SK-N-SH (cell line): ENCODE measurements at regions not wholly inside any gene's neighbourhood (a gene's known extent, or its start where the extent isn't known, plus 50 kb on each side); places are given as distances from the start of the nearest gene placed in this dataset.

Source experiments
- CTCF ChIA-PET: fragments of 300-600, 350-600 bp; formaldehyde crosslinking; extraction: SDS; loops from one replicate; lab custom pipeline; 2021; lab: Yijun Ruan, JAX
- POLR2A ChIA-PET: fragments of 350-600 bp; sonication (Branson Sonifier 250); formaldehyde crosslinking; extraction: SDS; loops from one replicate; lab custom pipeline; 2020; ENCODE audit warnings: antibody characterized with exemption, inconsistent platforms; lab: Yijun Ruan, JAX
- DNase-seq: peaks from one replicate; pipeline ENCODE4 v3.0.0; 2012
- H2AFZ ChIP-seq: fragments of 200-600 bp; sonication (generic); 2 replicates; pipeline ENCODE4 v1.8.1; 2016; ENCODE audit warnings: antibody characterized with exemption, mild to moderate bottlenecking, low read depth
- H3F3A ChIP-seq: fragments of 200-600 bp; sonication (generic); replicated peaks from 2 replicates; pipeline ENCODE3; 2016; ENCODE audit warnings: antibody characterized with exemption, mild to moderate bottlenecking; ENCODE audit not compliant: insufficient read depth
- H3K27ac ChIP-seq, 2 experiments: fragments of 200-500 bp in 1 of 2; fragments of 200-600 bp in 1 of 2; sonication (Bioruptor generic) in 1 of 2; sonication (generic), shearing (Covaris generic) in 1 of 2; 2 replicates each; pipeline versions ENCODE4 v1.5.1 to v1.6.1; 2014 to 2016; ENCODE audit warnings: low read depth in 2 of 2, inconsistent platforms in 1 of 2, low read length in 1 of 2, mild to moderate bottlenecking in 1 of 2, mixed read lengths in 1 of 2
- H3K27me3 ChIP-seq: fragments of 200-600 bp; sonication (generic), shearing (Covaris generic); 2 replicates; pipeline ENCODE4 v1.6.1; 2016; ENCODE audit warnings: mixed run types; ENCODE audit not compliant: insufficient read depth
- H3K36me3 ChIP-seq, 2 experiments: fragments of 200-500 bp in 1 of 2; fragments of 200-600 bp in 1 of 2; sonication (Bioruptor generic) in 1 of 2; sonication (generic) in 1 of 2; replicated peaks in 1 of 2; 2 replicates each; pipeline versions ENCODE3 to v1.5.1; 2014 to 2016; ENCODE audit warnings: low read length in 1 of 2, mild to moderate bottlenecking in 1 of 2; ENCODE audit not compliant: insufficient read depth in 2 of 2, control insufficient read depth in 1 of 2
- H3K4me1 ChIP-seq, 2 experiments: fragments of 200-500 bp in 1 of 2; fragments of 200-600 bp in 1 of 2; sonication (Bioruptor generic) in 1 of 2; sonication (generic), shearing (Covaris generic) in 1 of 2; 2 replicates each; pipeline versions ENCODE4 v1.5.1 to v1.6.1; 2014 to 2016; ENCODE audit warnings: low read depth in 1 of 2, low read length in 1 of 2, mixed run types in 1 of 2; ENCODE audit not compliant: insufficient read depth in 2 of 2, control insufficient read depth in 1 of 2
- H3K4me2 ChIP-seq: fragments of 200-600 bp; sonication (generic), shearing (Covaris generic); 2 replicates; pipeline ENCODE4 v1.6.1; 2017; ENCODE audit warnings: mixed run types
- H3K4me3 ChIP-seq, 2 experiments: fragments of 200-500 bp in 1 of 2; fragments of 200-600 bp in 1 of 2; sonication (Bioruptor generic) in 1 of 2; sonication (generic), shearing (Covaris generic) in 1 of 2; 2 replicates each; pipeline versions ENCODE4 v1.5.1 to v1.8.1; 2014 to 2016; ENCODE audit warnings: low read depth in 2 of 2, inconsistent platforms in 1 of 2, low read length in 1 of 2, mild to moderate bottlenecking in 1 of 2, mixed read lengths in 1 of 2, moderate library complexity in 1 of 2
- H3K79me2 ChIP-seq: fragments of 200-600 bp; sonication (generic); 2 replicates; pipeline ENCODE4 v1.8.1; 2017; ENCODE audit warnings: mild to moderate bottlenecking; ENCODE audit not compliant: insufficient read depth
- H3K9ac ChIP-seq: fragments of 200-600 bp; sonication (generic); 2 replicates; pipeline ENCODE4 v1.6.1; 2017; ENCODE audit warnings: mixed run types
- H3K9me2 ChIP-seq: fragments of 200-600 bp; sonication (generic); 2 replicates; pipeline ENCODE4 v1.6.1; 2017; ENCODE audit warnings: mixed run types
- H3K9me3 ChIP-seq: fragments of 200-600 bp; sonication (generic); 2 replicates; pipeline ENCODE4 v1.6.1; 2017; ENCODE audit warnings: mixed run types, mild to moderate bottlenecking, moderate library complexity
- H4K20me1 ChIP-seq: fragments of 200-600 bp; sonication (generic); 2 replicates; pipeline ENCODE4 v1.6.1; 2017; ENCODE audit warnings: mild to moderate bottlenecking, mixed run types; ENCODE audit not compliant: insufficient read depth
- CHD2 ChIP-seq: fragments of 150-350 bp; IDR thresholded peaks from 2 replicates; pipeline ENCODE4 v1.6.1; 2018; ENCODE audit warnings: low read length; ENCODE audit not compliant: partially characterized antibody
- EZH2phosphoT487 ChIP-seq: fragments of 200-600 bp; sonication (generic); IDR thresholded peaks from 2 replicates; pipeline ENCODE4 v1.6.1; 2017; ENCODE audit warnings: low read depth, mixed run types, mild to moderate bottlenecking, antibody characterized with exemption, moderate library complexity, borderline replicate concordance
- FOSL2 ChIP-seq: IDR thresholded peaks from 2 replicates; pipeline ENCODE4 v1.4.0; 2012; ENCODE audit warnings: low read depth, mild to moderate bottlenecking, moderate library complexity, borderline replicate concordance
- JUND ChIP-seq: IDR thresholded peaks from 2 replicates; pipeline ENCODE4 v1.4.0; 2012
- RAD21 ChIP-seq: IDR thresholded peaks from 2 replicates; pipeline ENCODE4 v1.6.1; 2012; ENCODE audit warnings: mild to moderate bottlenecking, low read length
- RFX5 ChIP-seq: IDR thresholded peaks from 2 replicates; pipeline ENCODE4 v1.6.1; 2012; ENCODE audit warnings: mild to moderate bottlenecking, improper control_type of control experiment, low read length
- RXRA ChIP-seq: IDR thresholded peaks from 2 replicates; pipeline ENCODE4 v1.4.0; 2012; ENCODE audit warnings: low read depth, mild to moderate bottlenecking, borderline replicate concordance
- SMC3 ChIP-seq: IDR thresholded peaks from 2 replicates; pipeline ENCODE4 v1.6.1; 2012; ENCODE audit warnings: low read depth, low read length, improper control_type of control experiment
- TCF12 ChIP-seq: IDR thresholded peaks from 2 replicates; pipeline ENCODE4 v1.4.0; 2012
- WGBS: methylation state at CpG from one replicate; pipeline ENCODE4 v1.1.6; 2017; ENCODE audit warnings: low lambda C conversion rate; 5-methylcytosine and 5-hydroxymethylcytosine counted together
- TF ChIP-seq, protein P1 (sequence below): fragments of 150-350 bp; IDR thresholded peaks from 2 replicates; pipeline ENCODE4 v1.6.1; 2017; ENCODE audit warnings: antibody characterized with exemption, low read length, low read depth, borderline replicate concordance
- TF ChIP-seq, protein P2 (sequence below): IDR thresholded peaks from 2 replicates; pipeline ENCODE4 v1.4.0; 2012; ENCODE audit warnings: low read depth, borderline replicate concordance

DNA sequence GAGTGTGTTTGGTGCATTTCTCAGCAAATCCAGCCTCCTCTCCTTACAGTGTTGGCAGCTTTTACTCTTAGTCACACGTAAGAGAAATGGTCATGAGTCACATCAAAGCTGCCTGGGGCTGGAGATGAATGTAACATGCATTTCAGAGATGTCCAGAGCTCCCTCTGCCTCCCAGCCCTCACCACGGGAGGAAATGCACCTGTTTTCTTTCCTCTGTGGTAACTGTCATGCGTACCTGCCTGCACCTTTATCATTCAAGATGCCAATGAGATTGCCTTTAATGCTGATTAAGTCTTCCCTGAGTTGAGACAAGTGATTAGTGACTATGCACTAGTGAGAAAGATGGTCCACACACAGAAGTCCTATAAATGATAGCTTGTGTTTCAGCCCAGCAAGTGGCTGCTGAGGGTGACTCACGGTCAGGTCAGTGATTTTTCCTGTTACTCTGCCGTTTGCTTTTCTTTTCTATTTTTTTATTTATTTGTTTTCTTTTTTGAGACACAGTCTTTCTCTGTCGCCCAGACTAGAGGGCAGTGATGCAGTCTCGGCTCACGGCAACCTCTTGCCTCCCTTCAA lies 277.3 kb upstream of the FMN2 start (continued):
- TF ChIP-seq CHD2 = peak; percentile 9

DNA sequence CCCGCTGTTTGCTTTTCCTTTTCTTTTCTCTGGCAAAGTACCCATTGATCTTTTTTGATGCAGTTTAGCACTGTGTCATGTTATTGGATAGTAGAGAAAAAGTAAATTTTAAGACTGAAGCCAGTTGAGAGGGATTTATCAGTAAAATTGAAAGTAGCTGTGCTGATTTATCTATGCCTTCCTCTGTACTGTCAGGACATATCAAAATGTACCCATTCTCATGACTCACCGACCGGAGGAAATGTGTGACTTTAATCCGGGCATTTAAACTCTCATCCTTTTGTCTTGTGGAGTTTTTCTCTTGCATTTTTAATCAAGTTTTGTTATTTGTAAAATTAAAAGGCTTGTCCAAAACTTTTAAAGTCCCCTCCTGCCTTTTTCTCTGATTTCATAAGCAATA lies 276.6 kb upstream of the FMN2 start:
- ChIA-PET CTCF (interaction anchor here (0.6 to 1.2 kb wide), 3 partner anchors 20 to 170 kb away, joined by 3 to 4 read pairs (median 3); no protein-coding TSS in a partner anchor), POLR2A (interaction anchor here (1.0 kb wide), 1 partner anchor 83 kb away, joined by 3 read pairs; no protein-coding TSS in a partner anchor)
- H3K27ac ChIP-seq = peak overlapping the region; percentile 29 to 74; a peak in 3 of 4 replicates
- peak overlapping the region; percentile 69 for H3K4me2 ChIP-seq
- H3K9ac ChIP-seq = no peak overlapping the region
- WGBS = 81% methylated on average over 4 of the region's 4 CpGs
- H3K9me2 ChIP-seq = no peaks in the 10 kb centered on the region
- no peak overlapping the region for H3K4me3 ChIP-seq
- DNase-seq = no peak
- no peaks in the 10 kb centered on the region for H3K9me3 ChIP-seq
- no peaks in the 10 kb centered on the region for H4K20me1 ChIP-seq
- H3F3A ChIP-seq = peaks cover 14% of the 10 kb centered on the region
- 0 out of 2 replicates have a peak overlapping the region, but pooled peaks have one; percentile 33 for H2AFZ ChIP-seq
- H3K36me3 ChIP-seq = no peaks in the 10 kb centered on the region
- no peaks in the 10 kb centered on the region for H3K79me2 ChIP-seq
- H3K4me1 ChIP-seq = peaks cover 13 to 29% of the 10 kb centered on the region in 2 experiments; a peak in 3 of 4 replicates
- TF ChIP-seq, protein P1, sequence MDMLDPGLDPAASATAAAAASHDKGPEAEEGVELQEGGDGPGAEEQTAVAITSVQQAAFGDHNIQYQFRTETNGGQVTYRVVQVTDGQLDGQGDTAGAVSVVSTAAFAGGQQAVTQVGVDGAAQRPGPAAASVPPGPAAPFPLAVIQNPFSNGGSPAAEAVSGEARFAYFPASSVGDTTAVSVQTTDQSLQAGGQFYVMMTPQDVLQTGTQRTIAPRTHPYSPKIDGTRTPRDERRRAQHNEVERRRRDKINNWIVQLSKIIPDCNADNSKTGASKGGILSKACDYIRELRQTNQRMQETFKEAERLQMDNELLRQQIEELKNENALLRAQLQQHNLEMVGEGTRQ = no peak
- TF ChIP-seq RAD21 (no peak), TCF12 (no peak), SMC3 (no peak), RXRA (no peak), JUND (no peak), CHD2 (no peak), RFX5 (no peak), FOSL2 (no peak), EZH2phosphoT487 (no peak)
- TF ChIP-seq, protein P2, sequence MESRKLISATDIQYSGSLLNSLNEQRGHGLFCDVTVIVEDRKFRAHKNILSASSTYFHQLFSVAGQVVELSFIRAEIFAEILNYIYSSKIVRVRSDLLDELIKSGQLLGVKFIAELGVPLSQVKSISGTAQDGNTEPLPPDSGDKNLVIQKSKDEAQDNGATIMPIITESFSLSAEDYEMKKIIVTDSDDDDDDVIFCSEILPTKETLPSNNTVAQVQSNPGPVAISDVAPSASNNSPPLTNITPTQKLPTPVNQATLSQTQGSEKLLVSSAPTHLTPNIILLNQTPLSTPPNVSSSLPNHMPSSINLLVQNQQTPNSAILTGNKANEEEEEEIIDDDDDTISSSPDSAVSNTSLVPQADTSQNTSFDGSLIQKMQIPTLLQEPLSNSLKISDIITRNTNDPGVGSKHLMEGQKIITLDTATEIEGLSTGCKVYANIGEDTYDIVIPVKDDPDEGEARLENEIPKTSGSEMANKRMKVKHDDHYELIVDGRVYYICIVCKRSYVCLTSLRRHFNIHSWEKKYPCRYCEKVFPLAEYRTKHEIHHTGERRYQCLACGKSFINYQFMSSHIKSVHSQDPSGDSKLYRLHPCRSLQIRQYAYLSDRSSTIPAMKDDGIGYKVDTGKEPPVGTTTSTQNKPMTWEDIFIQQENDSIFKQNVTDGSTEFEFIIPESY = no peak
- H3K27me3 ChIP-seq = no peaks in the 10 kb centered on the region
